B cell (primary cell): ENCODE measurements at regions not wholly inside any gene's neighbourhood (a gene's known extent, or its start where the extent isn't known, plus 50 kb on each side); places are given as distances from the start of the nearest gene placed in this dataset.

Source experiments
- ATAC-seq: fragments of 200-7000 bp; cut with Tn5 transposase; one replicate; pipeline ENCODE4 v1.10.0; 2021; ENCODE audit warnings: low read depth, mild to moderate bottlenecking, moderate number of reproducible peaks, moderate library complexity
- CTCF ChIA-PET: fragments of 350-600 bp; sonication (Branson Sonifier 250); formaldehyde crosslinking; loops from one replicate; lab custom pipeline; 2021; ENCODE audit warnings: antibody characterized with exemption, inconsistent platforms; lab: Charles Lee
- POLR2A ChIA-PET: fragments of 350-600 bp; sonication (Branson Sonifier 250); formaldehyde crosslinking; loops from one replicate; lab custom pipeline; 2021; ENCODE audit warnings: antibody characterized with exemption; lab: Charles Lee
- DNase-seq: peaks from one replicate; pipeline ENCODE4 v3.0.0; 2013
- H2AFZ ChIP-seq: 2 replicates; pipeline ENCODE4 v1.6.1; 2012; ENCODE audit warnings: mild to moderate bottlenecking, low read depth, low read length; ENCODE audit not compliant: insufficient read depth, poor library complexity, severe bottlenecking
- H3K27ac ChIP-seq, 2 donors: 1 replicate in 1 of 2; 2 replicates in 1 of 2; pipeline ENCODE4 v1.5.1; 2012 to 2013; ENCODE audit warnings: low read length in 2 of 2, mild to moderate bottlenecking in 2 of 2, moderate library complexity in 1 of 2
- H3K27me3 ChIP-seq, 4 experiments: fragments of 200-600 bp in 1 of 4; sonication (generic) in 1 of 4; replicated peaks in 1 of 4; 1 replicate in 2 of 4; 2 replicates in 2 of 4; pipeline versions ENCODE4 v1.6.1 to v1.7.0; 2013 to 2016; ENCODE audit warnings: low read length in 3 of 4, mild to moderate bottlenecking in 2 of 4, mixed read lengths in 1 of 4, moderate library complexity in 1 of 4; ENCODE audit not compliant: insufficient read depth in 4 of 4, control insufficient read depth in 3 of 4; ENCODE audit errors: control extremely low read depth in 1 of 4
- H3K36me3 ChIP-seq, 2 experiments: replicated peaks in 1 of 2; 1 replicate in 1 of 2; 2 replicates in 1 of 2; pipeline versions ENCODE4 v1.6.1 to v1.7.1; 2013; ENCODE audit warnings: low read length in 1 of 2; ENCODE audit not compliant: insufficient read depth in 2 of 2, control insufficient read depth in 1 of 2; ENCODE audit errors: control extremely low read depth in 1 of 2, extremely low read depth in 1 of 2
- H3K4me1 ChIP-seq, 2 donors: fragments of 200-600 bp in 1 of 2; sonication (generic) in 1 of 2; 1 replicate in 1 of 2; 2 replicates in 1 of 2; pipeline versions ENCODE4 v1.5.1 to v1.6.1; 2013 to 2017; ENCODE audit warnings: low read length in 2 of 2; ENCODE audit not compliant: control insufficient read depth in 2 of 2, insufficient read depth in 2 of 2
- H3K4me2 ChIP-seq: replicated peaks from 2 replicates; pipeline ENCODE3; 2012; ENCODE audit warnings: mild to moderate bottlenecking, low read depth, low read length; ENCODE audit not compliant: poor library complexity, severe bottlenecking
- H3K4me3 ChIP-seq, 5 experiments: fragments of 200-600 bp in 1 of 5; sonication (generic) in 1 of 5; 1 replicate in 3 of 5; 2 replicates in 2 of 5; pipeline versions ENCODE4 v1.5.1 to v1.7.0; 2011 to 2016; ENCODE audit warnings: low read length in 4 of 5, mild to moderate bottlenecking in 4 of 5, low read depth in 2 of 5, control low read depth in 1 of 5, moderate library complexity in 1 of 5; ENCODE audit not compliant: insufficient read depth in 1 of 5; ENCODE audit errors: control extremely low read depth in 1 of 5, extremely low read depth in 1 of 5
- H3K79me2 ChIP-seq: fragments of 200-600 bp; sonication (generic); one replicate; pipeline ENCODE4 v1.6.0; 2016; ENCODE audit warnings: low read length; ENCODE audit not compliant: control insufficient read depth, insufficient read depth
- H3K9ac ChIP-seq: fragments of 200-600 bp; sonication (generic); 2 replicates; pipeline ENCODE4 v1.6.1; 2017; ENCODE audit warnings: mild to moderate bottlenecking, low read length, moderate library complexity
- H3K9me3 ChIP-seq, 3 donors: one replicate each; pipeline versions ENCODE4 v1.6.1 to v1.7.1; 2013; ENCODE audit warnings: low read length in 2 of 3; ENCODE audit not compliant: control insufficient read depth in 2 of 3, insufficient read depth in 1 of 3; ENCODE audit errors: control extremely low read depth in 1 of 3
- H4K20me1 ChIP-seq: 2 replicates; pipeline ENCODE4 v1.6.0; 2012; ENCODE audit warnings: mild to moderate bottlenecking, low read length; ENCODE audit not compliant: insufficient read depth, control insufficient read depth, poor library complexity, severe bottlenecking
- H3K27ac Mint-ChIP-seq: one replicate; pipeline ENCODE4 v1.8.0; 2021; ENCODE audit warnings: mixed read lengths
- H3K27me3 Mint-ChIP-seq: one replicate; pipeline ENCODE4 v1.8.0; 2021; ENCODE audit warnings: mixed read lengths
- H3K4me1 Mint-ChIP-seq: one replicate; pipeline ENCODE4 v1.8.0; 2021; ENCODE audit warnings: mixed read lengths
- H3K4me3 Mint-ChIP-seq: one replicate; pipeline ENCODE4 v1.8.0; 2021; ENCODE audit warnings: mixed read lengths
- H3K9me3 Mint-ChIP-seq: one replicate; pipeline ENCODE4 v1.8.0; 2022; ENCODE audit warnings: mixed read lengths; ENCODE audit not compliant: insufficient read depth
- EZH2 ChIP-seq: IDR thresholded peaks from 2 replicates; pipeline ENCODE4 v1.6.1; 2012; ENCODE audit warnings: borderline replicate concordance, low read depth, mild to moderate bottlenecking, moderate library complexity, low read length; ENCODE audit not compliant: insufficient read depth, poor library complexity, severe bottlenecking
- WGBS: methylation state at CpG from one replicate; pipeline ENCODE4 v1.1.5; 2013; ENCODE audit warnings: missing lambda C conversion rate; ENCODE audit not compliant: insufficient coverage; 5-methylcytosine and 5-hydroxymethylcytosine counted together
- intact Hi-C: fragments of 100-400 bp; cut with micrococcal nuclease; formaldehyde crosslinking; loops from one replicate; pipeline ENCODE4 v1.10.0; 2022
- TF ChIP-seq, protein P1 (sequence below): fragments of 200-600 bp; IDR thresholded peaks from one replicate; pipeline ENCODE4 v1.8.0; 2022; ENCODE audit warnings: antibody characterized with exemption, mild to moderate bottlenecking

GRCh38 chr3:163019260-163019659 lies 1522.7 kb downstream of the OTOL1 start:
- H3K4me1 ChIP-seq, result no peaks in the 10 kb centered on the region
- H3K9me3 ChIP-seq, result peaks cover 0 to 10% (median 0%) of the 10 kb centered on the region in 3 donors
- Mint-ChIP-seq H3K9me3 (peaks cover 2% of the 10 kb centered on the region), H3K27me3 (no peaks in the 10 kb centered on the region), H3K4me1 (no peaks in the 10 kb centered on the region), H3K27ac (no peak overlapping the region), H3K4me3 (no peak overlapping the region)
- ChIA-PET POLR2A (no interaction called here), CTCF (no interaction called here)
- H3K79me2 ChIP-seq, result no peaks in the 10 kb centered on the region
- no peaks in the 10 kb centered on the region for H3K36me3 ChIP-seq
- H3K27ac ChIP-seq, result no peak overlapping the region
- no peak overlapping the region for H2AFZ ChIP-seq
- intact Hi-C loops, result no loop called here
- no peak overlapping the region for H3K9ac ChIP-seq
- TF ChIP-seq, protein P1, sequence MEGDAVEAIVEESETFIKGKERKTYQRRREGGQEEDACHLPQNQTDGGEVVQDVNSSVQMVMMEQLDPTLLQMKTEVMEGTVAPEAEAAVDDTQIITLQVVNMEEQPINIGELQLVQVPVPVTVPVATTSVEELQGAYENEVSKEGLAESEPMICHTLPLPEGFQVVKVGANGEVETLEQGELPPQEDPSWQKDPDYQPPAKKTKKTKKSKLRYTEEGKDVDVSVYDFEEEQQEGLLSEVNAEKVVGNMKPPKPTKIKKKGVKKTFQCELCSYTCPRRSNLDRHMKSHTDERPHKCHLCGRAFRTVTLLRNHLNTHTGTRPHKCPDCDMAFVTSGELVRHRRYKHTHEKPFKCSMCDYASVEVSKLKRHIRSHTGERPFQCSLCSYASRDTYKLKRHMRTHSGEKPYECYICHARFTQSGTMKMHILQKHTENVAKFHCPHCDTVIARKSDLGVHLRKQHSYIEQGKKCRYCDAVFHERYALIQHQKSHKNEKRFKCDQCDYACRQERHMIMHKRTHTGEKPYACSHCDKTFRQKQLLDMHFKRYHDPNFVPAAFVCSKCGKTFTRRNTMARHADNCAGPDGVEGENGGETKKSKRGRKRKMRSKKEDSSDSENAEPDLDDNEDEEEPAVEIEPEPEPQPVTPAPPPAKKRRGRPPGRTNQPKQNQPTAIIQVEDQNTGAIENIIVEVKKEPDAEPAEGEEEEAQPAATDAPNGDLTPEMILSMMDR, result no peak
- TF ChIP-seq EZH2, result no peak
- H3K27me3 ChIP-seq, result no peaks in the 10 kb centered on the region
- no peak overlapping the region for H3K4me2 ChIP-seq
- no peaks in the 10 kb centered on the region for H4K20me1 ChIP-seq
- WGBS, result 92% methylated on average over 2 of the region's 5 CpGs
- no peak overlapping the region for H3K4me3 ChIP-seq
- ATAC-seq (no peak), DNase-seq (no peak)

DNA sequence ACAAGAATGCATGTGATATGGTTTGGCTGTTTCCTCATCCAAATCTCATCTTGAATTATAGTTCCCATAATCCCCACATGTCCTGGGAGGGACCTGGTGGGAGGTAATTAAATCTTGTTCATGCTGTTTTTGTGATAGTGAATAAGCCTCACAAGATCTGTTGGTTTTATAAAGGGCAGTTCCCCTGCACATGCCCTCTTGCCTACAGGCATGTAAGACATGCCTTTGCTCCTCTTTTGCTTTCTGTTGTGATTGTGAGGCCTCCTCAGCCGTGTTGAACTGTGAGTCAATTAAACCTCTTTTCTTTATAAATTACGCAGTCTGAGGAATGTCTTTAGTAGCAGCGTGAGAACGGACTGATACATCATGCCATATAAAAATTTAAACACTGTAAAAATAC lies 1537.0 kb downstream of the OTOL1 start:
- Mint-ChIP-seq H3K27me3 (no peaks in the 10 kb centered on the region), H3K4me1 (no peaks in the 10 kb centered on the region), H3K9me3 (peaks cover 2% of the 10 kb centered on the region), H3K27ac (no peak overlapping the region), H3K4me3 (no peak overlapping the region)
- DNase-seq (no peak), ATAC-seq (no peak)
- TF ChIP-seq EZH2, result no peak
- TF ChIP-seq, protein P1, result no peak
- no peaks in the 10 kb centered on the region for H3K79me2 ChIP-seq
- H3K36me3 ChIP-seq, result no peaks in the 10 kb centered on the region
- intact Hi-C loops, result no loop called here
- no CpG with 5 or more reads among the region's 4 CpGs for WGBS
- H3K27me3 ChIP-seq, result no peaks in the 10 kb centered on the region
- H4K20me1 ChIP-seq, result no peaks in the 10 kb centered on the region
- ChIA-PET POLR2A (no interaction called here), CTCF (no interaction called here)
- no peak overlapping the region for H3K4me3 ChIP-seq
- H3K4me2 ChIP-seq, result no peak overlapping the region
- no peaks in the 10 kb centered on the region for H3K9me3 ChIP-seq
- no peak overlapping the region for H3K27ac ChIP-seq
- H3K9ac ChIP-seq, result no peak overlapping the region
- no peaks in the 10 kb centered on the region for H3K4me1 ChIP-seq
- no peak overlapping the region for H2AFZ ChIP-seq
